WTC11 (cell line): ENCODE measurements at regions not wholly inside any gene's neighbourhood (a gene's known extent, or its start where the extent isn't known, plus 50 kb on each side); places are given as distances from the start of the nearest gene placed in this dataset.

ENCODE experiments used
- CTCF ChIP-seq: fragments of 200-600 bp; IDR thresholded peaks from 2 replicates; pipeline ENCODE4 v1.8.0; 2022; ENCODE audit warnings: antibody characterized with exemption
- HMGXB4 ChIP-seq: sonication (generic); formaldehyde crosslinking; IDR thresholded peaks from 2 replicates; pipeline ENCODE4 v1.8.1; 2023; ENCODE audit warnings: mild to moderate bottlenecking, moderate library complexity, missing genetic modification reagents
- IRF2 ChIP-seq: sonication (generic); formaldehyde crosslinking; IDR thresholded peaks from 2 replicates; pipeline ENCODE4 v1.8.0; 2022; ENCODE audit warnings: low read depth, missing genetic modification reagents, borderline replicate concordance
- MAX ChIP-seq: sonication (generic); formaldehyde crosslinking; IDR thresholded peaks from 2 replicates; pipeline ENCODE4 v1.8.0; 2022; ENCODE audit warnings: mild to moderate bottlenecking, missing genetic modification reagents
- ZBTB21 ChIP-seq: sonication (generic); formaldehyde crosslinking; IDR thresholded peaks from 2 replicates; pipeline ENCODE4 v1.8.1; 2023; ENCODE audit warnings: mild to moderate bottlenecking, missing genetic modification reagents, borderline replicate concordance
- ZNF317 ChIP-seq: sonication (generic); formaldehyde crosslinking; IDR thresholded peaks from 2 replicates; pipeline ENCODE4 v1.8.1; 2023; ENCODE audit warnings: low read depth, mild to moderate bottlenecking, moderate library complexity, missing genetic modification reagents, borderline replicate concordance

GRCh38 chrX:153244767-153245166, 65.7 kb downstream of the MAGEA1 start:
- no peak for TF ChIP-seq HMGXB4 (CRISPR knock-in tag)
- TF ChIP-seq ZNF317 (CRISPR knock-in tag) = no peak
- TF ChIP-seq CTCF = no peak
- no peak for TF ChIP-seq ZBTB21 (CRISPR knock-in tag)
- no peak for TF ChIP-seq IRF2 (CRISPR knock-in tag)
- TF ChIP-seq MAX (CRISPR knock-in tag) = no peak
